T-cell (primary cell): ENCODE measurements at regions not wholly inside any gene's neighbourhood (a gene's known extent, or its start where the extent isn't known, plus 50 kb on each side); places are given as distances from the start of the nearest gene placed in this dataset.

Experiments used
- ATAC-seq, 4 experiments: fragments of 200-7000 bp in 3 of 4; fragments of 150-1000 bp in 1 of 4; cut with Tn5 transposase; replicated peaks in 1 of 4; 1 replicate in 3 of 4; 2 replicates in 1 of 4; pipeline ENCODE4 v1.10.0; 2021; ENCODE audit warnings: moderate library complexity in 3 of 4, mild to moderate bottlenecking in 2 of 4, moderate number of reproducible peaks in 1 of 4
- CTCF ChIA-PET, 2 donors: fragments of 300-600 bp; sonication (Branson Sonifier 250); formaldehyde crosslinking; loops; one replicate each; lab custom pipeline; 2022; ENCODE audit warnings: antibody characterized with exemption in 2 of 2; lab: Charles Lee
- POLR2A ChIA-PET, 2 donors: fragments of 300-600 bp; sonication (Branson Sonifier 250); formaldehyde crosslinking; loops; one replicate each; lab custom pipeline; 2022; ENCODE audit warnings: antibody characterized with exemption in 2 of 2; lab: Charles Lee
- DNase-seq, 35 experiments: peaks; one replicate each; pipeline versions ENCODE4 v3.0.0 to v3.0.0-alpha.2; 2013 to 2023
- H3K27ac ChIP-seq: one replicate; pipeline ENCODE4 v1.5.1; 2013; ENCODE audit warnings: low read length
- H3K27me3 ChIP-seq, 2 experiments: replicated peaks in 1 of 2; 1 replicate in 1 of 2; 2 replicates in 1 of 2; pipeline versions ENCODE4 v1.6.1 to v1.7.0; 2013; ENCODE audit warnings: low read length in 1 of 2, mixed read lengths in 1 of 2; ENCODE audit not compliant: control insufficient read depth in 2 of 2, insufficient read depth in 2 of 2; ENCODE audit errors: extremely low read depth in 1 of 2
- H3K36me3 ChIP-seq, 2 donors: 1 replicate in 1 of 2; 2 replicates in 1 of 2; pipeline versions ENCODE4 v1.6.1 to v1.7.0; 2013; ENCODE audit warnings: low read length in 1 of 2; ENCODE audit not compliant: control insufficient read depth in 2 of 2, insufficient read depth in 1 of 2; ENCODE audit errors: extremely low read depth in 1 of 2
- H3K4me1 ChIP-seq, 2 experiments: 1 replicate in 1 of 2; 2 replicates in 1 of 2; pipeline versions ENCODE4 v1.6.1 to v1.7.0; 2013; ENCODE audit warnings: low read length in 2 of 2, mixed read lengths in 1 of 2; ENCODE audit not compliant: insufficient read depth in 2 of 2, control insufficient read depth in 1 of 2; ENCODE audit errors: extremely low read depth in 1 of 2
- H3K4me3 ChIP-seq, 2 donors: 1 replicate in 1 of 2; 2 replicates in 1 of 2; pipeline versions ENCODE4 v1.5.1 to v1.7.0; 2013; ENCODE audit warnings: mild to moderate bottlenecking in 2 of 2, low read length in 1 of 2, moderate library complexity in 1 of 2; ENCODE audit not compliant: control insufficient read depth in 1 of 2; ENCODE audit errors: extremely low read depth in 1 of 2
- H3K9me3 ChIP-seq: 2 replicates; pipeline ENCODE4 v1.7.0; 2013
- H3K27ac Mint-ChIP-seq, 2 donors: one replicate each; pipeline ENCODE4 v1.8.0; 2020 to 2021; ENCODE audit warnings: mild to moderate bottlenecking in 2 of 2, mixed read lengths in 2 of 2
- H3K27me3 Mint-ChIP-seq, 2 donors: one replicate each; pipeline ENCODE4 v1.8.0; 2021 to 2022; ENCODE audit warnings: mixed read lengths in 2 of 2
- H3K36me3 Mint-ChIP-seq: one replicate; pipeline ENCODE4 v1.8.0; 2021; ENCODE audit warnings: mixed read lengths
- H3K4me1 Mint-ChIP-seq, 3 donors: one replicate each; pipeline ENCODE4 v1.8.0; 2020 to 2022; ENCODE audit warnings: mixed read lengths in 3 of 3, mild to moderate bottlenecking in 1 of 3
- H3K4me3 Mint-ChIP-seq, 3 donors: one replicate each; pipeline ENCODE4 v1.8.0; 2020 to 2022; ENCODE audit warnings: mild to moderate bottlenecking in 3 of 3, mixed read lengths in 3 of 3, moderate library complexity in 3 of 3
- H3K9me3 Mint-ChIP-seq, 3 donors: one replicate each; pipeline ENCODE4 v1.8.0; 2020 to 2022; ENCODE audit warnings: mixed read lengths in 3 of 3
- WGBS: methylation state at CpG from one replicate; pipeline ENCODE4 v1.1.5; 2013; ENCODE audit warnings: missing lambda C conversion rate; ENCODE audit not compliant: insufficient coverage; 5-methylcytosine and 5-hydroxymethylcytosine counted together

DNA sequence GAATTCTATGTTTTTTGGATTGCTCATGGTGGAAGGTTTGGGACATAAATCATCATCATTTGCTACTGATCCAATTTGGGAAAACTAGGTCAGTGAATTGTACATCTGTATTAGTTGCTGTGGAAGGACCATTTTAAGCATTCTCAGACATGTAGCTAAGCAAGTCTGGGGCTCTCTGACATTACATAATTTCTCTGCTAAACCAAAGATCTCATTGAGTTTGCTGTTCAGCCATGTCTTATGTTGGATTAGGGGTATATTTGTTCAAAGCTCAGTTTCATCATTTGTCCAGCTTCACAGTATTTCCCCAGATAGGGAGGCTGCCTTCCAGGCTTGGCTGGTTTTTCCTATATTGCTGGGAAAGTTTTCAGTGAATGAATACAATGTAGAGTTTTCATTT lies 399.7 kb downstream of the MTX2 start:
- Histone ChIP-seq H3K36me3 (no peaks in the 10 kb centered on the region), H3K27ac (no peak overlapping the region), H3K4me1 (no peaks in the 10 kb centered on the region), H3K27me3 (no peaks in the 10 kb centered on the region), H3K9me3 (no peaks in the 10 kb centered on the region), H3K4me3 (no peak overlapping the region)
- ATAC-seq: no peak
- no peak for DNase-seq
- Mint-ChIP-seq H3K4me3 (no peak overlapping the region), H3K36me3 (no peaks in the 10 kb centered on the region), H3K27ac (no peak overlapping the region), H3K9me3 (no peaks in the 10 kb centered on the region), H3K4me1 (no peaks in the 10 kb centered on the region), H3K27me3 (peaks cover 20 to 32% of the 10 kb centered on the region in 2 donors)
- ChIA-PET CTCF (interaction anchor here in 1 of 2 donors (0.6 kb wide), 1 partner anchor 528 kb away, joined by 3 read pairs; no protein-coding TSS in a partner anchor), POLR2A (no interaction called here)

- Mint-ChIP-seq H3K36me3 (no peaks in the 10 kb centered on the region), H3K27me3 (peaks cover 19 to 32% of the 10 kb centered on the region in 2 donors), H3K4me3 (no peak overlapping the region), H3K4me1 (no peaks in the 10 kb centered on the region), H3K27ac (no peak overlapping the region), H3K9me3 (no peaks in the 10 kb centered on the region)
- no peak for DNase-seq
- Histone ChIP-seq H3K27ac (no peak overlapping the region), H3K4me1 (no peaks in the 10 kb centered on the region), H3K27me3 (no peaks in the 10 kb centered on the region), H3K4me3 (no peak overlapping the region), H3K9me3 (no peaks in the 10 kb centered on the region), H3K36me3 (no peaks in the 10 kb centered on the region)
- no CpG with 5 or more reads among the region's 5 CpGs for WGBS
- no peak for ATAC-seq
- CTCF ChIA-PET: no interaction called here
- POLR2A ChIA-PET: no interaction called here
Measured at GRCh38 chr2:176669398-176670174, 400.3 kb downstream of the MTX2 start.

GRCh38 chr2:176675271-176675949 lies 406.2 kb downstream of the MTX2 start:
- peaks cover 14 to 23% of the 10 kb centered on the region in 2 donors for H3K27me3 Mint-ChIP-seq
- no peaks in the 10 kb centered on the region for H3K9me3 ChIP-seq

DNA sequence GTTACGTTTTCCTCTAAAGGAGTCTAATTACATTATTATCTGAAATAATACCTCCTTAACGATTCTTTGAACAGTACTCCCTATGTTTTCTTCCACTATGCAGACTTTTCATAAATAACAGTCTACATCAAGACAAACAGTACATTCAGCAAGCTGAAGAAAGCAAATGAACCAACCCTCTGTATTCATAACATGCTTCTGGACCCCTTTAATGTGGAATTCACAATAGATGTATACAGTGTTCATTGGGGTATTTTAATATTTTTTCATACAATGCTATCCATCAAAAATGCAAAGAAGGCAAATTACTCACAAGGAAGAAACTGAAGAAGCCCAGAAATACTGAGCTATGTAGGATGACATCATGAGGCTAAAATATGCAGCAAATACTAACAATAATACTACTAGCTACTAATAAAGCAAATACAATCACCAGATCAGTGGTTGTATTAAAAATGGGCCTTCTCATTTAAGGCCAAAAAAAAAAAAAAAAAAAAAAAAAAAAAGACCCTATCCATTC lies 408.6 kb downstream of the MTX2 start:
- CTCF ChIA-PET: interaction anchor here in 1 of 2 donors (0.7 to 1.7 kb wide), 3 partner anchors 10 to 26 kb away, joined by 4 to 5 read pairs (median 4); no protein-coding TSS in a partner anchor
- no peaks in the 10 kb centered on the region for H3K36me3 Mint-ChIP-seq

More at GRCh38 chr2:176675271-176675949, 406.2 kb downstream of the MTX2 start:
- H3K4me3 ChIP-seq: no peak overlapping the region
- H3K36me3 ChIP-seq: no peaks in the 10 kb centered on the region
- Mint-ChIP-seq H3K27ac (no peak overlapping the region), H3K4me1 (no peaks in the 10 kb centered on the region), H3K9me3 (no peaks in the 10 kb centered on the region), H3K4me3 (no peak overlapping the region), H3K36me3 (no peaks in the 10 kb centered on the region)
- ChIA-PET CTCF (interaction anchor here (0.6 to 1.3 kb wide), 2 partner anchors 21 to 42 kb away, joined by 4 read pairs; no protein-coding TSS in a partner anchor), POLR2A (no interaction called here)
- H3K27me3 ChIP-seq: no peaks in the 10 kb centered on the region
- ATAC-seq: no peak
- WGBS: no CpG with 5 or more reads among the region's 6 CpGs
- DNase-seq: no peak
- no peak overlapping the region for H3K27ac ChIP-seq
- H3K4me1 ChIP-seq: no peaks in the 10 kb centered on the region

GRCh38 chr2:176678571-176678970 lies 409.3 kb downstream of the MTX2 start:
- no peak overlapping the region for H3K27ac ChIP-seq
- Mint-ChIP-seq H3K27me3 (peaks cover 12 to 26% of the 10 kb centered on the region in 2 donors), H3K4me3 (no peak overlapping the region), H3K27ac (no peak overlapping the region), H3K4me1 (no peaks in the 10 kb centered on the region), H3K36me3 (no peaks in the 10 kb centered on the region), H3K9me3 (no peaks in the 10 kb centered on the region)
- ChIA-PET CTCF (interaction anchor here (0.6 to 1.7 kb wide), 2 partner anchors 11 to 25 kb away, joined by 3 to 4 read pairs; no protein-coding TSS in a partner anchor), POLR2A (no interaction called here)
- H3K27me3 ChIP-seq: peaks cover 0 to 4% of the 10 kb centered on the region in 2 experiments
- H3K9me3 ChIP-seq: no peaks in the 10 kb centered on the region
- H3K4me3 ChIP-seq: no peak overlapping the region
- 82% methylated on average over 3 of the region's 5 CpGs for WGBS
- H3K36me3 ChIP-seq: no peaks in the 10 kb centered on the region
- DNase-seq (no peak), ATAC-seq (no peak)
- no peaks in the 10 kb centered on the region for H3K4me1 ChIP-seq

More for the DNA sequence above, 408.6 kb downstream of the MTX2 start:
- peaks cover 12 to 22% of the 10 kb centered on the region in 2 donors for H3K27me3 Mint-ChIP-seq
- ATAC-seq (no peak), DNase-seq (no peak)
- WGBS: no CpG with 5 or more reads among the region's 2 CpGs
- H3K9me3 ChIP-seq: no peaks in the 10 kb centered on the region
- H3K4me1 Mint-ChIP-seq: no peaks in the 10 kb centered on the region
- H3K27me3 ChIP-seq: peaks cover 0 to 4% of the 10 kb centered on the region in 2 experiments
- no peaks in the 10 kb centered on the region for H3K4me1 ChIP-seq
- POLR2A ChIA-PET: no interaction called here
- H3K9me3 Mint-ChIP-seq: no peaks in the 10 kb centered on the region
- H3K4me3 Mint-ChIP-seq: no peak overlapping the region
- no peak overlapping the region for H3K4me3 ChIP-seq
- H3K27ac ChIP-seq: no peak overlapping the region
- no peak overlapping the region for H3K27ac Mint-ChIP-seq
- H3K36me3 ChIP-seq: no peaks in the 10 kb centered on the region

DNA sequence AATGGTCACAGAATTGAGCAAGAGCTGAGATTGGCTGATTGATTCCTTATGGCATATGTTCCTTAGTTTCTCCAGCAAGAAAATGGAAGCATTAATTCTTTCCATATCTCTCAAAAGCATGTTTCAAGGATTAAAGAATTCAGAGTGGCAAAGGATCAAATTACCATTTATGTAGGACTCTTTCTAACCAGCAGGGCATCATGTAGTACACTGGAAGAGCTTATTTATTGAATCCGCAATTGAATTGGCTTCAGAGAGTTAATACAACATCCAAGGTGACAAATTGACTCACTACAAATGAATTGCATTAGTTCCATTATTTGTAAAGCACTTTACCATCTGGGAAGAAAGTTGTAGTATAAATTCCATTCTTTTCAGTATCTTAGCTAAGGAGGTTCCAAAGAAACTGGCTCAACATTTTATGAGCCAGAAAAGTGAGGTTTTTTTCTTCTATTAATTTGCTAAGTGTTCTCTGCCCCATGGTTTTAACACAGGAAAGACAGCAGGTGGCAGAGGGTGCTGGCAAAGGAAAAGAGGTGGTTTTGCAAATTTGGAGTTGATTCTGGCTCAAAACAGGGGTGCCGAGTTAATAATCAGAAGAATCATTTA lies 409.9 kb downstream of the MTX2 start:
- POLR2A ChIA-PET: no interaction called here

More for the DNA sequence above, 409.9 kb downstream of the MTX2 start:
- peaks cover 0 to 4% of the 10 kb centered on the region in 2 experiments for H3K27me3 ChIP-seq
- no peak overlapping the region for H3K27ac ChIP-seq
- H3K36me3 ChIP-seq: no peaks in the 10 kb centered on the region
- no peaks in the 10 kb centered on the region for H3K36me3 Mint-ChIP-seq
- H3K4me1 ChIP-seq: no peaks in the 10 kb centered on the region
- H3K4me3 Mint-ChIP-seq: no peak overlapping the region
- H3K9me3 ChIP-seq: no peaks in the 10 kb centered on the region
- no CpG with 5 or more reads among the region's 2 CpGs for WGBS
- no peak overlapping the region for H3K4me3 ChIP-seq
- H3K27me3 Mint-ChIP-seq: peaks cover 10 to 25% of the 10 kb centered on the region in 2 donors
- CTCF ChIA-PET: interaction anchor here in 1 of 2 donors (0.6 kb wide), 1 partner anchor 25 kb away, joined by 3 read pairs; no protein-coding TSS in a partner anchor
- no peak overlapping the region for H3K27ac Mint-ChIP-seq
- no peaks in the 10 kb centered on the region for H3K4me1 Mint-ChIP-seq
- ATAC-seq (no peak), DNase-seq (peak in 1 of 35 experiments; percentile 2)
- no peaks in the 10 kb centered on the region for H3K9me3 Mint-ChIP-seq
